Gastroesophageal sphincter (tissue), 3 donors: ENCODE measurements at regions not wholly inside any gene's neighbourhood (a gene's known extent, or its start where the extent isn't known, plus 50 kb on each side); places are given as distances from the start of the nearest gene placed in this dataset.
"Not testable (repeated sequence)": the region's sequence is repeated elsewhere in the genome, so short reads cannot be mapped to it uniquely, and the experiment has no call there.

ENCODE experiments used
- CTCF ChIP-seq, 4 experiments: fragments of 200-600 bp in 2 of 4; fragments of 450-650 bp in 2 of 4; sonication (generic) in 1 of 4; IDR thresholded peaks; one replicate each; pipeline ENCODE4 v1.5.1; 2017 to 2019; ENCODE audit warnings: antibody characterized with exemption in 4 of 4, mild to moderate bottlenecking in 2 of 4, moderate library complexity in 2 of 4
- POLR2A ChIP-seq, 2 donors: fragments of 450-650 bp; IDR thresholded peaks; one replicate each; pipeline ENCODE4 v1.6.1; 2017; ENCODE audit warnings: antibody characterized with exemption in 2 of 2, mild to moderate bottlenecking in 2 of 2, moderate library complexity in 1 of 2

- not testable (repeated sequence) for TF ChIP-seq POLR2A, CTCF (IDR thresholded peaks at IDR 0.05)
Observed at GRCh38 chr10:120239695-120240094, 217.3 kb upstream of the PLPP4 start.
